ENCODE measurements at regions not wholly inside any gene's neighbourhood (a gene's known extent, or its start where the extent isn't known, plus 50 kb on each side); places are given as distances from the start of the nearest gene placed in this dataset.

GRCh38 chr20:24812373-24812772 lies 136.7 kb upstream of the CST7 start:
- in situ Hi-C loops (cut with MboI; ENCODE audit: low sequenced_read_pairs) = no loop called here

- in situ Hi-C loops (cut with MboI; ENCODE audit: low sequenced_read_pairs) = no loop called here
These were observed 136.0 kb upstream of the CST7 start for GRCh38 chr20:24813080-24813479.

GRCh38 chr20:24813496-24813895 lies 135.6 kb upstream of the CST7 start:
- in situ Hi-C loops (cut with MboI; ENCODE audit: low sequenced_read_pairs) = no loop called here

GRCh38 chr20:24813936-24814335 lies 135.1 kb upstream of the CST7 start:
- in situ Hi-C loops (cut with MboI; ENCODE audit: low sequenced_read_pairs) = no loop called here

- in situ Hi-C loops (cut with MboI; ENCODE audit: low sequenced_read_pairs) = no loop called here
These were observed 134.4 kb upstream of the CST7 start for GRCh38 chr20:24814556-24815195.

- in situ Hi-C loops (cut with MboI; ENCODE audit: low sequenced_read_pairs) = no loop called here
These were observed 133.8 kb upstream of the CST7 start for GRCh38 chr20:24815196-24815815.

GRCh38 chr20:24815931-24816330 lies 133.1 kb upstream of the CST7 start:
- in situ Hi-C loops (cut with MboI; ENCODE audit: low sequenced_read_pairs) = no loop called here

- in situ Hi-C loops (cut with MboI; ENCODE audit: low sequenced_read_pairs) = no loop called here
These were observed 132.6 kb upstream of the CST7 start for GRCh38 chr20:24816431-24816830.

- in situ Hi-C loops (cut with MboI; ENCODE audit: low sequenced_read_pairs) = no loop called here
These were observed 132.2 kb upstream of the CST7 start for GRCh38 chr20:24816907-24817306.

- in situ Hi-C loops (cut with MboI; ENCODE audit: low sequenced_read_pairs) = no loop called here
These were observed 131.7 kb upstream of the CST7 start for GRCh38 chr20:24817351-24817750.

GRCh38 chr20:24818056-24818455 lies 131.0 kb upstream of the CST7 start:
- in situ Hi-C loops (cut with MboI; ENCODE audit: low sequenced_read_pairs) = no loop called here

GRCh38 chr20:24819331-24819965 lies 129.6 kb upstream of the CST7 start:
- in situ Hi-C loops (cut with MboI; ENCODE audit: low sequenced_read_pairs) = no loop called here

GRCh38 chr20:24820345-24820744 lies 128.7 kb upstream of the CST7 start:
- in situ Hi-C loops (cut with MboI; ENCODE audit: low sequenced_read_pairs) = no loop called here

GRCh38 chr20:24821391-24821790 lies 127.7 kb upstream of the CST7 start:
- in situ Hi-C loops (cut with MboI; ENCODE audit: low sequenced_read_pairs) = no loop called here

GRCh38 chr20:24823176-24823784 lies 125.8 kb upstream of the CST7 start:
- in situ Hi-C loops (cut with MboI; ENCODE audit: low sequenced_read_pairs) = no loop called here

- in situ Hi-C loops (cut with MboI; ENCODE audit: low sequenced_read_pairs) = no loop called here
These were observed 124.9 kb upstream of the CST7 start for GRCh38 chr20:24823989-24824693.

- in situ Hi-C loops (cut with MboI; ENCODE audit: low sequenced_read_pairs) = no loop called here
These were observed 123.5 kb upstream of the CST7 start for GRCh38 chr20:24825591-24825990.

GRCh38 chr20:24827603-24828295 lies 121.3 kb upstream of the CST7 start:
- in situ Hi-C loops (cut with MboI; ENCODE audit: low sequenced_read_pairs) = no loop called here

- in situ Hi-C loops (cut with MboI; ENCODE audit: low sequenced_read_pairs) = no loop called here
These were observed 119.9 kb upstream of the CST7 start for GRCh38 chr20:24828992-24829648.

GRCh38 chr20:24829649-24830370 lies 119.3 kb upstream of the CST7 start:
- in situ Hi-C loops (cut with MboI; ENCODE audit: low sequenced_read_pairs) = no loop called here
